ENCODE measurements at regions not wholly inside any gene's neighbourhood (a gene's known extent, or its start where the extent isn't known, plus 50 kb on each side); places are given as distances from the start of the nearest gene placed in this dataset.

- peaks cover 11% of the 10 kb centered on the region for H3K36me3 ChIP-seq (ENCODE audit: control insufficient read depth, insufficient read depth, low read length)
- H3K4me3 ChIP-seq (ENCODE audit: low read depth, low read length): no peak overlapping the region
- no peak overlapping the region for H3K27ac ChIP-seq (ENCODE audit: insufficient read depth, low read length, poor library complexity, severe bottlenecking)
- no peaks in the 10 kb centered on the region for H3K9me3 ChIP-seq (ENCODE audit: control insufficient read depth in 2 of 2, low read length in 2 of 2)
- H3K4me1 ChIP-seq (ENCODE audit: control insufficient read depth, insufficient read depth, low read length, poor library complexity, severe bottlenecking): no peaks in the 10 kb centered on the region
- Mint-ChIP-seq H3K36me3 (peaks cover 17% of the 10 kb centered on the region), H3K27ac (no peak overlapping the region), H3K9me3 (no peaks in the 10 kb centered on the region), H3K4me1 (peaks cover 4 to 24% (median 17%) of the 10 kb centered on the region in 4 donors), H3K4me3 (no peak overlapping the region), H3K27me3 (no peaks in the 10 kb centered on the region)
- no peak for ATAC-seq (ENCODE audit: low read depth in 2 of 2)
- no peak for DNase-seq
- no peaks in the 10 kb centered on the region for H3K27me3 ChIP-seq (ENCODE audit: control insufficient read depth, insufficient read depth, low read length)
These were observed 426.5 kb downstream of the UTRN start for GRCh38 chr6:144711661-144712060.

GRCh38 chr6:144712541-144712940, 427.4 kb downstream of the UTRN start:
- Mint-ChIP-seq H3K4me1 (peaks cover 4 to 21% (median 17%) of the 10 kb centered on the region in 4 donors), H3K27ac (peak overlapping the region in 1 of 3 donors; percentile 12), H3K27me3 (no peaks in the 10 kb centered on the region), H3K9me3 (no peaks in the 10 kb centered on the region), H3K36me3 (peaks cover 20% of the 10 kb centered on the region), H3K4me3 (no peak overlapping the region)
- H3K27me3 ChIP-seq (ENCODE audit: control insufficient read depth, insufficient read depth, low read length): no peaks in the 10 kb centered on the region
- DNase-seq (no peak), ATAC-seq (ENCODE audit: low read depth in 2 of 2) (no peak)
- H3K36me3 ChIP-seq (ENCODE audit: control insufficient read depth, insufficient read depth, low read length): peaks cover 10% of the 10 kb centered on the region
- H3K4me3 ChIP-seq (ENCODE audit: low read depth, low read length): no peak overlapping the region
- H3K9me3 ChIP-seq (ENCODE audit: control insufficient read depth in 2 of 2, low read length in 2 of 2): no peaks in the 10 kb centered on the region
- no peak overlapping the region for H3K27ac ChIP-seq (ENCODE audit: insufficient read depth, low read length, poor library complexity, severe bottlenecking)
- no peaks in the 10 kb centered on the region for H3K4me1 ChIP-seq (ENCODE audit: control insufficient read depth, insufficient read depth, low read length, poor library complexity, severe bottlenecking)

GRCh38 chr6:144714021-144714712, 429.0 kb downstream of the UTRN start:
- no peaks in the 10 kb centered on the region for H3K9me3 Mint-ChIP-seq
- H3K36me3 ChIP-seq (ENCODE audit: control insufficient read depth, insufficient read depth, low read length): peaks cover 3% of the 10 kb centered on the region
- peaks cover 13% of the 10 kb centered on the region for H3K36me3 Mint-ChIP-seq
- no peak overlapping the region for H3K4me3 Mint-ChIP-seq
- H3K27ac Mint-ChIP-seq: no peak overlapping the region
- no peaks in the 10 kb centered on the region for H3K4me1 ChIP-seq (ENCODE audit: control insufficient read depth, insufficient read depth, low read length, poor library complexity, severe bottlenecking)
- H3K9me3 ChIP-seq (ENCODE audit: control insufficient read depth in 2 of 2, low read length in 2 of 2): no peaks in the 10 kb centered on the region
- no peaks in the 10 kb centered on the region for H3K27me3 ChIP-seq (ENCODE audit: control insufficient read depth, insufficient read depth, low read length)
- no peak for ATAC-seq (ENCODE audit: low read depth in 2 of 2)
- no peaks in the 10 kb centered on the region for H3K27me3 Mint-ChIP-seq
- H3K4me3 ChIP-seq (ENCODE audit: low read depth, low read length): no peak overlapping the region
- peaks cover 12 to 22% (median 17%) of the 10 kb centered on the region in 4 donors for H3K4me1 Mint-ChIP-seq
- H3K27ac ChIP-seq (ENCODE audit: insufficient read depth, low read length, poor library complexity, severe bottlenecking): no peak overlapping the region
- DNase-seq: no peak

- H3K4me1 ChIP-seq (ENCODE audit: control insufficient read depth, insufficient read depth, low read length, poor library complexity, severe bottlenecking): no peaks in the 10 kb centered on the region
- peaks cover 11 to 29% (median 18%) of the 10 kb centered on the region in 4 donors for H3K4me1 Mint-ChIP-seq
- no peaks in the 10 kb centered on the region for H3K9me3 ChIP-seq (ENCODE audit: control insufficient read depth in 2 of 2, low read length in 2 of 2)
- H3K27me3 ChIP-seq (ENCODE audit: control insufficient read depth, insufficient read depth, low read length): no peaks in the 10 kb centered on the region
- H3K27me3 Mint-ChIP-seq: no peaks in the 10 kb centered on the region
- no peak overlapping the region for H3K27ac ChIP-seq (ENCODE audit: insufficient read depth, low read length, poor library complexity, severe bottlenecking)
- peaks cover 7% of the 10 kb centered on the region for H3K36me3 ChIP-seq (ENCODE audit: control insufficient read depth, insufficient read depth, low read length)
- no peak for ATAC-seq (ENCODE audit: low read depth in 2 of 2)
- no peak overlapping the region for H3K4me3 ChIP-seq (ENCODE audit: low read depth, low read length)
- H3K36me3 Mint-ChIP-seq: peaks cover 19% of the 10 kb centered on the region
- no peak overlapping the region for H3K4me3 Mint-ChIP-seq
- H3K27ac Mint-ChIP-seq: peak overlapping the region; percentile 1 to 81 (median 74)
- H3K9me3 Mint-ChIP-seq: no peaks in the 10 kb centered on the region
- DNase-seq: no peak
These were observed 430.2 kb downstream of the UTRN start for GRCh38 chr6:144715344-144715743.

- Histone ChIP-seq H3K4me1 (ENCODE audit: control insufficient read depth, insufficient read depth, low read length, poor library complexity, severe bottlenecking) (no peaks in the 10 kb centered on the region), H3K9me3 (ENCODE audit: control insufficient read depth in 2 of 2, low read length in 2 of 2) (no peaks in the 10 kb centered on the region), H3K27me3 (ENCODE audit: control insufficient read depth, insufficient read depth, low read length) (no peaks in the 10 kb centered on the region), H3K27ac (ENCODE audit: insufficient read depth, low read length, poor library complexity, severe bottlenecking) (no peak overlapping the region), H3K4me3 (ENCODE audit: low read depth, low read length) (no peak overlapping the region), H3K36me3 (ENCODE audit: control insufficient read depth, insufficient read depth, low read length) (peaks cover 18% of the 10 kb centered on the region)
- Mint-ChIP-seq H3K4me1 (peaks cover 13 to 31% (median 22%) of the 10 kb centered on the region in 4 donors), H3K9me3 (no peaks in the 10 kb centered on the region), H3K27ac (peak overlapping the region in 1 of 3 donors; percentile 17), H3K4me3 (no peak overlapping the region), H3K36me3 (peaks cover 31% of the 10 kb centered on the region), H3K27me3 (no peaks in the 10 kb centered on the region)
- ATAC-seq (ENCODE audit: low read depth in 2 of 2) (no peak), DNase-seq (no peak)
These were observed 433.3 kb downstream of the UTRN start for GRCh38 chr6:144718431-144718830.

GRCh38 chr6:144721232-144721631, 436.1 kb downstream of the UTRN start:
- Histone ChIP-seq H3K36me3 (ENCODE audit: control insufficient read depth, insufficient read depth, low read length) (peaks cover 18% of the 10 kb centered on the region), H3K9me3 (ENCODE audit: control insufficient read depth in 2 of 2, low read length in 2 of 2) (no peaks in the 10 kb centered on the region), H3K27ac (ENCODE audit: insufficient read depth, low read length, poor library complexity, severe bottlenecking) (no peak overlapping the region), H3K4me1 (ENCODE audit: control insufficient read depth, insufficient read depth, low read length, poor library complexity, severe bottlenecking) (no peaks in the 10 kb centered on the region), H3K4me3 (ENCODE audit: low read depth, low read length) (no peak overlapping the region), H3K27me3 (ENCODE audit: control insufficient read depth, insufficient read depth, low read length) (no peaks in the 10 kb centered on the region)
- Mint-ChIP-seq H3K27me3 (no peaks in the 10 kb centered on the region), H3K4me3 (no peak overlapping the region), H3K9me3 (peaks cover 0 to 1% (median 0%) of the 10 kb centered on the region in 7 donors), H3K36me3 (peaks cover 43% of the 10 kb centered on the region), H3K4me1 (peaks cover 16 to 35% (median 25%) of the 10 kb centered on the region in 4 donors), H3K27ac (no peak overlapping the region)
- DNase-seq (no peak), ATAC-seq (ENCODE audit: low read depth in 2 of 2) (no peak)

GRCh38 chr6:144722154-144722737, 437.1 kb downstream of the UTRN start:
- Mint-ChIP-seq H3K4me3 (no peak overlapping the region), H3K27ac (peak overlapping the region in 2 of 3 donors; percentile 16 to 17), H3K27me3 (no peaks in the 10 kb centered on the region), H3K4me1 (peaks cover 21 to 45% (median 28%) of the 10 kb centered on the region in 4 donors), H3K9me3 (peaks cover 0 to 1% (median 0%) of the 10 kb centered on the region in 7 donors), H3K36me3 (peaks cover 45% of the 10 kb centered on the region)
- DNase-seq (no peak), ATAC-seq (ENCODE audit: low read depth in 2 of 2) (no peak)
- peaks cover 22% of the 10 kb centered on the region for H3K36me3 ChIP-seq (ENCODE audit: control insufficient read depth, insufficient read depth, low read length)
- no peak overlapping the region for H3K27ac ChIP-seq (ENCODE audit: insufficient read depth, low read length, poor library complexity, severe bottlenecking)
- H3K4me3 ChIP-seq (ENCODE audit: low read depth, low read length): no peak overlapping the region
- H3K27me3 ChIP-seq (ENCODE audit: control insufficient read depth, insufficient read depth, low read length): no peaks in the 10 kb centered on the region
- no peaks in the 10 kb centered on the region for H3K4me1 ChIP-seq (ENCODE audit: control insufficient read depth, insufficient read depth, low read length, poor library complexity, severe bottlenecking)
- no peaks in the 10 kb centered on the region for H3K9me3 ChIP-seq (ENCODE audit: control insufficient read depth in 2 of 2, low read length in 2 of 2)

GRCh38 chr6:144722925-144723324, 437.8 kb downstream of the UTRN start:
- H3K27ac ChIP-seq (ENCODE audit: insufficient read depth, low read length, poor library complexity, severe bottlenecking): no peak overlapping the region
- peaks cover 22% of the 10 kb centered on the region for H3K36me3 ChIP-seq (ENCODE audit: control insufficient read depth, insufficient read depth, low read length)
- H3K27me3 ChIP-seq (ENCODE audit: control insufficient read depth, insufficient read depth, low read length): no peaks in the 10 kb centered on the region
- ATAC-seq (ENCODE audit: low read depth in 2 of 2): no peak
- Mint-ChIP-seq H3K4me3 (no peak overlapping the region), H3K27me3 (no peaks in the 10 kb centered on the region), H3K9me3 (peaks cover 0 to 1% (median 0%) of the 10 kb centered on the region in 7 donors), H3K36me3 (peaks cover 44% of the 10 kb centered on the region), H3K4me1 (peaks cover 22 to 46% (median 28%) of the 10 kb centered on the region in 4 donors), H3K27ac (no peak overlapping the region)
- H3K4me1 ChIP-seq (ENCODE audit: control insufficient read depth, insufficient read depth, low read length, poor library complexity, severe bottlenecking): no peaks in the 10 kb centered on the region
- DNase-seq: no peak
- H3K4me3 ChIP-seq (ENCODE audit: low read depth, low read length): no peak overlapping the region
- H3K9me3 ChIP-seq (ENCODE audit: control insufficient read depth in 2 of 2, low read length in 2 of 2): no peaks in the 10 kb centered on the region
